ENCODE measurements at regions not wholly inside any gene's neighbourhood (a gene's known extent, or its start where the extent isn't known, plus 50 kb on each side); places are given as distances from the start of the nearest gene placed in this dataset.

- WGBS, 2 experiments (ENCODE audit: insufficient coverage in 1 of 2, insufficient read length in 1 of 2): 90 to 100% methylated on average over 2 to 3 of the region's 3 CpGs
These were observed 52.2 kb upstream of the PCDH7 start for GRCh38 chr4:30667919-30668318.

DNA sequence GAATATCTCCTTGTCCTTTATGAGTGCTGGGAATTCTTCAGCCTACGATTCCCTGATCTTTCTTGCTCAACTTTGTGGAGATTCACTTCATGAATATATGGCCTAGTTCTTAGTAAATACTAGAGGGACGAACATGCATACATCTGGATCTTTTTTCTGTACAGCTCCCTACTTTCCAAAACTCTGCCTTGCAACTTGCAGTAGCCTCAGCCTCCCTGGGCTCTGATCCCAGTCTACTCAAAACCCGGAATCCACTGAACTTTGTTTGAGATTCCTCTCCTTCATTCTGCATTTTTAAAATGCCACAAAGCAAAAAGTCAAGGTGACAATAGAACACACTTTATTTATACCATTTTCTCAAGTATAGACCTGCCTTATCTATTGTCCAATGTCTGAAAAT is 50.0 kb upstream of the PCDH7 start:
- no peak for DNase-seq
- no peaks in the 10 kb centered on the region for H3K9me3 Mint-ChIP-seq
- H3K27ac Mint-ChIP-seq: no peak overlapping the region
- no peak overlapping the region for H3K4me3 Mint-ChIP-seq
- no peaks in the 10 kb centered on the region for H3K9me3 ChIP-seq (ENCODE audit: control insufficient read depth, low read length)
- H3K9ac ChIP-seq (ENCODE audit: extremely low read depth, low read length, poor library complexity, severe bottlenecking): no peak overlapping the region
- 87 to 90% methylated on average over 3 of the region's 3 CpGs for WGBS, 2 experiments (ENCODE audit: insufficient coverage in 1 of 2, insufficient read length in 1 of 2)
- no peaks in the 10 kb centered on the region for H3K27me3 Mint-ChIP-seq (ENCODE audit: insufficient read depth)
- peaks cover 7% of the 10 kb centered on the region for H3K4me1 Mint-ChIP-seq
- no peaks in the 10 kb centered on the region for H3K36me3 ChIP-seq (ENCODE audit: control insufficient read depth, insufficient read depth, low read length)
- H3K27ac ChIP-seq (ENCODE audit: low read depth, low read length): no peak overlapping the region
- no peaks in the 10 kb centered on the region for H3K27me3 ChIP-seq (ENCODE audit: control insufficient read depth, insufficient read depth, low read length, poor library complexity, severe bottlenecking)
- no peak overlapping the region for H3K4me3 ChIP-seq (ENCODE audit: low read length)
- no peaks in the 10 kb centered on the region for H3K36me3 Mint-ChIP-seq (ENCODE audit: low read depth)
- no peak for TF ChIP-seq CTCF (conservative IDR thresholded peaks at IDR 0.05)
- H3K4me1 ChIP-seq (ENCODE audit: control insufficient read depth, insufficient read depth, low read length): no peaks in the 10 kb centered on the region

More at GRCh38 chr4:30667919-30668318, 52.2 kb upstream of the PCDH7 start:
- Mint-ChIP-seq H3K4me1 (peaks cover 7% of the 10 kb centered on the region), H3K36me3 (ENCODE audit: low read depth) (no peaks in the 10 kb centered on the region), H3K27ac (no peak overlapping the region), H3K4me3 (no peak overlapping the region), H3K27me3 (ENCODE audit: insufficient read depth) (no peaks in the 10 kb centered on the region), H3K9me3 (peaks cover 5% of the 10 kb centered on the region)
- no peak overlapping the region for H3K4me3 ChIP-seq (ENCODE audit: low read length)
- H3K9me3 ChIP-seq (ENCODE audit: control insufficient read depth, low read length): peaks cover 13% of the 10 kb centered on the region
- H3K9ac ChIP-seq (ENCODE audit: extremely low read depth, low read length, poor library complexity, severe bottlenecking): no peak overlapping the region
- no peaks in the 10 kb centered on the region for H3K4me1 ChIP-seq (ENCODE audit: control insufficient read depth, insufficient read depth, low read length)
- no peak for TF ChIP-seq CTCF (conservative IDR thresholded peaks at IDR 0.05)
- H3K27ac ChIP-seq (ENCODE audit: low read depth, low read length): no peak overlapping the region
- no peak for DNase-seq
- no peaks in the 10 kb centered on the region for H3K27me3 ChIP-seq (ENCODE audit: control insufficient read depth, insufficient read depth, low read length, poor library complexity, severe bottlenecking)
- no peaks in the 10 kb centered on the region for H3K36me3 ChIP-seq (ENCODE audit: control insufficient read depth, insufficient read depth, low read length)
